Chondrocyte (in vitro differentiated cells): ENCODE measurements at regions not wholly inside any gene's neighbourhood (a gene's known extent, or its start where the extent isn't known, plus 50 kb on each side); places are given as distances from the start of the nearest gene placed in this dataset.

Experiments used
- DNase-seq: peaks from one replicate; pipeline ENCODE4 v3.0.0; 2021; ENCODE audit warnings: mixed read lengths, low spot score
- H3K27ac Mint-ChIP-seq: one replicate; pipeline ENCODE4 v1.8.0; 2021; ENCODE audit warnings: mild to moderate bottlenecking, moderate library complexity, mixed read lengths; ENCODE audit not compliant: unreplicated experiment
- H3K27me3 Mint-ChIP-seq: 2 replicates; pipeline ENCODE4 v1.8.0; 2021; ENCODE audit warnings: low read depth, mixed read lengths
- H3K36me3 Mint-ChIP-seq: 2 replicates; pipeline ENCODE4 v1.8.0; 2021; ENCODE audit warnings: low read depth, mixed read lengths
- H3K4me1 Mint-ChIP-seq: 2 replicates; pipeline ENCODE4 v1.8.0; 2021; ENCODE audit warnings: low read depth, mild to moderate bottlenecking, mixed read lengths
- H3K4me3 Mint-ChIP-seq: one replicate; pipeline ENCODE4 v1.8.0; 2021; ENCODE audit warnings: mild to moderate bottlenecking, moderate library complexity, mixed read lengths; ENCODE audit not compliant: unreplicated experiment
- H3K9me3 Mint-ChIP-seq: 2 replicates; pipeline ENCODE4 v1.8.0; 2021; ENCODE audit warnings: low read depth, mixed read lengths
- CTCF ChIP-seq: fragments of 200-600 bp; sonication (generic); IDR thresholded peaks from 2 replicates; pipeline ENCODE4 v1.5.0; 2021; ENCODE audit warnings: antibody characterized with exemption, mild to moderate bottlenecking, moderate library complexity

GRCh38 chr15:36409819-36410218 lies 169.6 kb upstream of the CDIN1 start:
- Mint-ChIP-seq H3K4me1 (peaks cover 23% of the 10 kb centered on the region), H3K27me3 (no peaks in the 10 kb centered on the region), H3K4me3 (no peak overlapping the region), H3K27ac (no peak overlapping the region), H3K9me3 (no peaks in the 10 kb centered on the region), H3K36me3 (no peaks in the 10 kb centered on the region)
- TF ChIP-seq CTCF = no peak
- DNase-seq = no peak

- H3K4me1 Mint-ChIP-seq = peaks cover 7% of the 10 kb centered on the region
- H3K27ac Mint-ChIP-seq = no peak overlapping the region
- H3K9me3 Mint-ChIP-seq = no peaks in the 10 kb centered on the region
- no peak for DNase-seq
- TF ChIP-seq CTCF = no peak
- H3K4me3 Mint-ChIP-seq = no peak overlapping the region
- H3K27me3 Mint-ChIP-seq = no peaks in the 10 kb centered on the region
- H3K36me3 Mint-ChIP-seq = no peaks in the 10 kb centered on the region
Observed at GRCh38 chr15:36414670-36415069, 164.8 kb upstream of the CDIN1 start.

- no peaks in the 10 kb centered on the region for H3K36me3 Mint-ChIP-seq
- no peaks in the 10 kb centered on the region for H3K9me3 Mint-ChIP-seq
- DNase-seq = no peak
- TF ChIP-seq CTCF = no peak
- peaks cover 7% of the 10 kb centered on the region for H3K4me1 Mint-ChIP-seq
- H3K27ac Mint-ChIP-seq = no peak overlapping the region
- H3K4me3 Mint-ChIP-seq = no peak overlapping the region
- no peaks in the 10 kb centered on the region for H3K27me3 Mint-ChIP-seq
Observed at GRCh38 chr15:36415643-36416042, 163.8 kb upstream of the CDIN1 start.

GRCh38 chr15:36422631-36423030 lies 156.8 kb upstream of the CDIN1 start:
- Mint-ChIP-seq H3K36me3 (no peaks in the 10 kb centered on the region), H3K27me3 (no peaks in the 10 kb centered on the region), H3K9me3 (peaks cover 5% of the 10 kb centered on the region), H3K4me3 (no peak overlapping the region), H3K27ac (no peak overlapping the region), H3K4me1 (peaks cover 17% of the 10 kb centered on the region)
- DNase-seq = no peak
- no peak for TF ChIP-seq CTCF

- Mint-ChIP-seq H3K9me3 (peaks cover 5% of the 10 kb centered on the region), H3K27me3 (no peaks in the 10 kb centered on the region), H3K4me1 (peaks cover 47% of the 10 kb centered on the region), H3K27ac (no peak overlapping the region), H3K36me3 (no peaks in the 10 kb centered on the region), H3K4me3 (no peak overlapping the region)
- no peak for DNase-seq
- no peak for TF ChIP-seq CTCF
Observed at GRCh38 chr15:36426691-36427090, 152.7 kb upstream of the CDIN1 start.
